ENCODE measurements at regions not wholly inside any gene's neighbourhood (a gene's known extent, or its start where the extent isn't known, plus 50 kb on each side); places are given as distances from the start of the nearest gene placed in this dataset.

- peaks cover 0 to 5% (median 2%) of the 10 kb centered on the region in 4 donors for H3K4me1 ChIP-seq
- no peak for DNase-seq
- TF ChIP-seq POLR2AphosphoS5 (IDR thresholded peaks at IDR 0.05) (no peak), POLR2A (IDR thresholded peaks at IDR 0.05) (no peak), CTCF (IDR thresholded peaks at IDR 0.05) (no peak), EP300 (IDR thresholded peaks at IDR 0.05; ENCODE audit: low read depth) (no peak)
- H3K36me3 ChIP-seq, result no peaks in the 10 kb centered on the region
- in situ Hi-C loops (cut with MboI; ENCODE audit: low pct_ligation_motif_present in 1 of 4, low pct_unique_long_range_greater_than_20kb in 1 of 4, low sequenced_read_pairs in 3 of 4) (no loop called here), intact Hi-C loops (cut with DNase I; ENCODE audit: low total_unique reads) (no loop called here)
- no peaks in the 10 kb centered on the region for H3K9me3 ChIP-seq
- H3K27me3 ChIP-seq, result no peaks in the 10 kb centered on the region
- H3K4me3 ChIP-seq, result no peak overlapping the region
- 90 to 100% methylated on average over 2 to 3 of the region's 3 CpGs for WGBS, 2 donors (ENCODE audit: low coverage in 1 of 2)
- H3K27ac ChIP-seq, result no peak overlapping the region
Observed at GRCh38 chr10:33822774-33823173, 488.3 kb upstream of the NRP1 start.

- H3K27ac ChIP-seq, result no peak overlapping the region
- 72 to 78% methylated on average over 2 to 4 of the region's 4 CpGs for WGBS, 2 donors (ENCODE audit: low coverage in 1 of 2)
Observed at GRCh38 chr10:33820531-33820930, 486.1 kb upstream of the NRP1 start.

GRCh38 chr10:33819206-33819605 lies 484.7 kb upstream of the NRP1 start:
- Histone ChIP-seq H3K4me1 (peaks cover 0 to 6% (median 2%) of the 10 kb centered on the region in 4 donors), H3K9me3 (no peaks in the 10 kb centered on the region), H3K36me3 (no peaks in the 10 kb centered on the region), H3K27me3 (no peaks in the 10 kb centered on the region), H3K4me3 (no peak overlapping the region), H3K27ac (no peak overlapping the region)
- DNase-seq, result no peak
- in situ Hi-C loops (cut with MboI; ENCODE audit: low pct_ligation_motif_present in 1 of 4, low pct_unique_long_range_greater_than_20kb in 1 of 4, low sequenced_read_pairs in 3 of 4), result no loop called here
- no peak for TF ChIP-seq EP300 (IDR thresholded peaks at IDR 0.05; ENCODE audit: low read depth)
- intact Hi-C loops (cut with DNase I; ENCODE audit: low total_unique reads), result no loop called here
- 74 to 100% methylated on average over 1 of the region's 1 CpG for WGBS, 2 donors (ENCODE audit: low coverage in 1 of 2)

More at GRCh38 chr10:33820531-33820930, 486.1 kb upstream of the NRP1 start:
- in situ Hi-C loops (cut with MboI; ENCODE audit: low pct_ligation_motif_present in 1 of 4, low pct_unique_long_range_greater_than_20kb in 1 of 4, low sequenced_read_pairs in 3 of 4), result no loop called here
- Histone ChIP-seq H3K4me3 (no peak overlapping the region), H3K4me1 (peaks cover 0 to 6% (median 2%) of the 10 kb centered on the region in 4 donors), H3K36me3 (no peaks in the 10 kb centered on the region), H3K27me3 (no peaks in the 10 kb centered on the region), H3K9me3 (no peaks in the 10 kb centered on the region)
- no peak for DNase-seq
- intact Hi-C loops (cut with DNase I; ENCODE audit: low total_unique reads), result no loop called here
- no peak for TF ChIP-seq CTCF (IDR thresholded peaks at IDR 0.05)
- no peak for TF ChIP-seq POLR2AphosphoS5 (IDR thresholded peaks at IDR 0.05)
- TF ChIP-seq EP300 (IDR thresholded peaks at IDR 0.05; ENCODE audit: low read depth), result no peak
- TF ChIP-seq POLR2A (IDR thresholded peaks at IDR 0.05), result no peak

GRCh38 chr10:33818343-33818742 lies 483.9 kb upstream of the NRP1 start:
- peaks cover 0 to 6% (median 2%) of the 10 kb centered on the region in 4 donors for H3K4me1 ChIP-seq
- no peak for DNase-seq
- H3K36me3 ChIP-seq, result no peaks in the 10 kb centered on the region
- no peak for TF ChIP-seq POLR2A (IDR thresholded peaks at IDR 0.05)
- no peak for TF ChIP-seq CTCF (IDR thresholded peaks at IDR 0.05)
- no peak for TF ChIP-seq EP300 (IDR thresholded peaks at IDR 0.05; ENCODE audit: low read depth)
- no peak for TF ChIP-seq POLR2AphosphoS5 (IDR thresholded peaks at IDR 0.05)
- in situ Hi-C loops (cut with MboI; ENCODE audit: low pct_ligation_motif_present in 1 of 4, low pct_unique_long_range_greater_than_20kb in 1 of 4, low sequenced_read_pairs in 3 of 4) (no loop called here), intact Hi-C loops (cut with DNase I; ENCODE audit: low total_unique reads) (no loop called here)
- WGBS, 2 donors (ENCODE audit: low coverage in 1 of 2), result 77 to 100% methylated on average over 1 to 2 of the region's 2 CpGs
- no peak overlapping the region for H3K27ac ChIP-seq
- H3K27me3 ChIP-seq, result no peaks in the 10 kb centered on the region
- H3K4me3 ChIP-seq, result no peak overlapping the region
- no peaks in the 10 kb centered on the region for H3K9me3 ChIP-seq

GRCh38 chr10:33817605-33818004 lies 483.1 kb upstream of the NRP1 start:
- Histone ChIP-seq H3K36me3 (no peaks in the 10 kb centered on the region), H3K27me3 (no peaks in the 10 kb centered on the region), H3K9me3 (no peaks in the 10 kb centered on the region), H3K4me3 (no peak overlapping the region), H3K27ac (no peak overlapping the region), H3K4me1 (peaks cover 0 to 6% (median 2%) of the 10 kb centered on the region in 4 donors)
- in situ Hi-C loops (cut with MboI; ENCODE audit: low pct_ligation_motif_present in 1 of 4, low pct_unique_long_range_greater_than_20kb in 1 of 4, low sequenced_read_pairs in 3 of 4) (no loop called here), intact Hi-C loops (cut with DNase I; ENCODE audit: low total_unique reads) (no loop called here)
- no peak for DNase-seq
- 76 to 84% methylated on average over 3 of the region's 3 CpGs for WGBS, 2 donors (ENCODE audit: low coverage in 1 of 2)
- no peak for TF ChIP-seq CTCF (IDR thresholded peaks at IDR 0.05)
- TF ChIP-seq EP300 (IDR thresholded peaks at IDR 0.05; ENCODE audit: low read depth), result no peak
- TF ChIP-seq POLR2A (IDR thresholded peaks at IDR 0.05), result no peak
- TF ChIP-seq POLR2AphosphoS5 (IDR thresholded peaks at IDR 0.05), result no peak
